T47D (cell line): ENCODE measurements at regions not wholly inside any gene's neighbourhood (a gene's known extent, or its start where the extent isn't known, plus 50 kb on each side); places are given as distances from the start of the nearest gene placed in this dataset.
A peak's percentile ranks its signal among the peaks of the same experiment; 100 is the strongest.
"Not testable (repeated sequence)": the region's sequence is repeated elsewhere in the genome, so short reads cannot be mapped to it uniquely, and the experiment has no call there.

Experiments
- DNase-seq, 2 experiments: peaks; one replicate each; pipeline versions ENCODE4 v3.0.0 to v3.0.0-alpha.2; 2011 to 2012; ENCODE audit warnings: low read depth in 1 of 2, low spot score in 1 of 2
- JUND ChIP-seq: IDR thresholded peaks from 2 replicates; pipeline ENCODE4 v1.6.1; 2012; ENCODE audit warnings: low read depth
- in situ Hi-C: cut with HindIII; loops from 2 replicates; pipeline ENCODE4 v1.10.0; 2016; ENCODE audit warnings: low sequenced_read_pairs, low pct_unique_long_range_greater_than_20kb

DNA sequence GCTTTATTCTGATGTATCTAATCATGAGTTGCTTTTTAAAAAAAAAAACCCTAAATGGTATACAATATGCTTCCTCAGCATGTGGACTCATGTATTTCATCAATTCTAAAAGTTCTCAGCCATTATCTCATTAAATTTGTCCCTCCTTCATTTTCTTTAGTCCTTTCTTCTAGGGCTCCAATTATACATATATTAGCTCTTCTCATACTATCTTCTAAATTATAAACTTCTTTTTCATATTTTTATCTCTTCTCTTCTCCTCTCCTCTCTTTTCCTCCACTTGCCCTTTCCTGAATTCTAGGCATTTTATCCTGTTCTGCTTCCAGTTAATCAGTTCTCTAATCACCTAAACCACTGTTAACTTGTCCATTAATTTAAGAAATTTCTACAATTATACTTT lies 55.0 kb upstream of the IL33 start:
- TF ChIP-seq JUND: no peak
- no peak for DNase-seq
- in situ Hi-C loops: no loop called here

DNA sequence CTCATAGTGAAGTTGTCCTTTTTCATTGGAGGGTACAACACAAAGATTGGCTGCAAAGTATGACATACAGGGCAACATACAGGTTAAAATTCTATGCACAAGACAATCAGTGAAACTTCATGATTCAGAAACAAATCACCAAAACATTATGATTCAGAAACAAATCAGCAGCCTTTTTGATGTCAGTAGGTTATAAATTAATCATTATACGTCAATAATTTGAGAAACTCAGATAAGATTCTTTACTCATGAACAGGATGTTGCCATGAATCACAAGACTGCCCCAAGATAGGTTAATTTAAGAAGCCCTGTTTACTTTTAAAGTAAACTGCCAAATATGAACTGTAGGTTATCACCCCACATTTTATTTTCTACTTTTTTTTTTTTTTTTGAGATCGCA lies 62.2 kb upstream of the IL33 start:
- TF ChIP-seq JUND: no peak
- no peak for DNase-seq
- in situ Hi-C loops: no loop called here

DNA sequence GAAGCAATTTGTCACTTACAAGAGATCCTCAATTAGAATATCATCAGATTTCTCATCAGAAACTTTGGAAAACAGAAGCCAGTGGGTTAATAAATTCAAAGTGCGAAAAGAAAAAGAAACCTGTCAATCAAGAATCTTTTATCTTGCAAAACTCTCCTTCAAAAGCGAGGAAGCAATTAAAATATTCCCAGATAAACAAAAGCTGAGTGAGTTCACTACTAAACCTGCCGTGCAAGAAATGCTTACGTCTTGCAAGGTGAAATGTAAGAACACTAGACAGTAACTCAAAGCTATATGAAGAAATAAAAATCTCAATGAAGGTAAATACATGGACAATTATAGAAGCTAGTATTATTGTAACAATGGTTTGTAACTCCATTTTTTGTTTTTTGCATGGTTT lies 62.8 kb upstream of the IL33 start:
- TF ChIP-seq JUND: no peak
- in situ Hi-C loops: no loop called here
- peak in 1 of 2 experiments; percentile 4 for DNase-seq

- in situ Hi-C loops: no loop called here
- DNase-seq: no peak
- TF ChIP-seq JUND: no peak
Measured at GRCh38 chr9:6150483-6150882, 65.1 kb upstream of the IL33 start.

GRCh38 chr9:6149315-6149714 lies 66.3 kb upstream of the IL33 start:
- in situ Hi-C loops: no loop called here
- DNase-seq: no peak
- TF ChIP-seq JUND: no peak

DNA sequence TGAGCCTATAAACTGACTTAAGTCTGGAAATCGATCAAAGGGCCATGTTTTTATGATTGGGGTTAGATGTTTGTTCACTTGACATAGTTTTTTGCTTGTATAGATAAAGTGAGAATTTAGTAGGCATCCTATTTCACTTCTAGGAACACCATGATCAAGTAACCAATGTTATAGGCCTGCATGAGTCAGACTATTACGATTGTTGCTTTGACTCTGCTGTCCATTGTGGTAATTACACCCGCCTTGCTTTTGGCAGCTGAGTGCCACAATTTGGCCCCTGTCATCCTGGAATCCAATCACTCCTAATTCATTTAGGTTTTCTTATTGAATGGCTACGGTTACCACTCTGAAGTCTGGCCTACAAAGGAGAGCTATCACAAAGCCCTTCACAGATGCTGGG lies 67.8 kb upstream of the IL33 start:
- in situ Hi-C loops: no loop called here
- TF ChIP-seq JUND: no peak
- DNase-seq: no peak

GRCh38 chr9:6144947-6145346 lies 70.7 kb upstream of the IL33 start:
- in situ Hi-C loops: no loop called here
- TF ChIP-seq JUND: no peak
- no peak for DNase-seq

GRCh38 chr9:6142799-6143454 lies 72.7 kb upstream of the IL33 start:
- no peak for DNase-seq
- in situ Hi-C loops: no loop called here
- TF ChIP-seq JUND: no peak

- DNase-seq, in situ Hi-C loops: not testable (repeated sequence)
Measured at GRCh38 chr9:6135780-6136179, 79.8 kb upstream of the IL33 start.

DNA sequence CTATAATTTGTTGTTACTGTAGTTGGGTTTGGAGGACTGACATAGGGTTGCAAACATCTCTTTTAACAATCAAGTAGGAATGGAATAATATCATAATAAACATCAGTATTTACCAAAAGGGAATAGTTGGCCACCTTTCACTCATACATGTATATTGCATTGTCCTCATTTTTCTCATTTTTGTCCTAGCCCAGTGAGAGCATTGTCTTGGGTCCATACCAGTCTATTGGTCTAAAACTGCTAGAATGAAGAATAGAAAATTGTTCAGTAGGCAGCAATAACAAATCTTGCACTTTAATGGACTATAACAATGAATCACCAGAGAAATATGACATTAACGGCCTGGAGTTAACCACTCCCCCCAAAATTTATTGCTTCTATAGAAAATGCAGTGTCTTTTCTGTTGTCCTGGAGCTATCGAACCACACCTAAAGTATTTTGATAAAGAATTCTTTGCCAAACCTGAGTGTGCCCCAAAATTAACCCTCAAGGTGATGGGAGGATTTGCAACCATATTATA lies 80.9 kb upstream of the IL33 start:
- DNase-seq: no peak
- in situ Hi-C loops: no loop called here
- no peak for TF ChIP-seq JUND

GRCh38 chr9:6133346-6134063 lies 82.1 kb upstream of the IL33 start:
- in situ Hi-C loops: no loop called here
- no peak for TF ChIP-seq JUND
- peak in 1 of 2 experiments; percentile 57 for DNase-seq

DNA sequence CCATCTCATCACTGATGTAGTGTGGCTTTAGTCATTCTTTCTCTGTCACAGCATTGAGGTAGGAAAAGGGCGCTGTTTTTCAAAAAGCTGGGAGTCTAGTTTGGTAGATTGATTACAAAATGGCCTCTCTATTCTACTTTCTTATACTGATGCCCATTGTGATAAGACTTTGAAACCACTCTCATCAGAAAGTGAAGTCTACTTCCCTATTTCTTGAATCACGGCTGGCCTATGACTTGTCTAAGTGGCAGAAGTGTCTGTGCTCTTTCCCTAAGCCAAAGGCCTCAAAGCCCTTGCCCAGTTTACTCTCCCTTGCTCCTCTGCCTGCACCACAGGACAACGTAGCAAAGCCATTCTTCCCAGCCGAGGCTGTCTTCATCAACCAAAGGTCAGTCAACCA lies 83.0 kb upstream of the IL33 start:
- TF ChIP-seq JUND: no peak
- in situ Hi-C loops: no loop called here

GRCh38 chr9:6128030-6128429 lies 87.6 kb upstream of the IL33 start:
- no peak for TF ChIP-seq JUND
- peak in 1 of 2 experiments; percentile 2 for DNase-seq
- in situ Hi-C loops: no loop called here

More for the DNA sequence above, 83.0 kb upstream of the IL33 start:
- no peak for DNase-seq
